Activated CD4-positive, alpha-beta T cell treated with anti-CD3 and anti-CD28 coated beads for 24 hours (primary cell): ENCODE measurements at regions not wholly inside any gene's neighbourhood (a gene's known extent, or its start where the extent isn't known, plus 50 kb on each side); places are given as distances from the start of the nearest gene placed in this dataset.

Experiments
- DNase-seq, 2 donors: peaks; one replicate each; pipeline ENCODE4 v3.0.0-alpha.2; 2020; ENCODE audit warnings: low read depth in 2 of 2

GRCh38 chr9:103919605-103920209 is 174.4 kb upstream of the SMC2 start:
- DNase-seq, result no peak

- no peak for DNase-seq
These were observed 165.7 kb upstream of the SMC2 start for GRCh38 chr9:103928442-103928841.

- no peak for DNase-seq
These were observed 153.0 kb upstream of the SMC2 start for GRCh38 chr9:103941104-103941503.

GRCh38 chr9:103942200-103942599 is 151.9 kb upstream of the SMC2 start:
- DNase-seq, result no peak

GRCh38 chr9:103942651-103943050 is 151.5 kb upstream of the SMC2 start:
- DNase-seq, result no peak

- no peak for DNase-seq
These were observed 145.0 kb upstream of the SMC2 start for GRCh38 chr9:103949096-103949495.

GRCh38 chr9:103977163-103977562 is 116.9 kb upstream of the SMC2 start:
- no peak for DNase-seq

- DNase-seq, result no peak
These were observed 115.7 kb upstream of the SMC2 start for GRCh38 chr9:103978396-103978795.

GRCh38 chr9:103981912-103982311 is 112.2 kb upstream of the SMC2 start:
- DNase-seq, result no peak

GRCh38 chr9:103985077-103985476 is 109.0 kb upstream of the SMC2 start:
- DNase-seq, result no peak

GRCh38 chr9:103988821-103989220 is 105.3 kb upstream of the SMC2 start:
- DNase-seq, result no peak

- no peak for DNase-seq
These were observed 103.8 kb upstream of the SMC2 start for GRCh38 chr9:103990311-103990710.

GRCh38 chr9:103991001-103991400 is 103.1 kb upstream of the SMC2 start:
- DNase-seq, result no peak

- no peak for DNase-seq
These were observed 102.4 kb upstream of the SMC2 start for GRCh38 chr9:103991698-103992097.

- no peak for DNase-seq
These were observed 101.0 kb upstream of the SMC2 start for GRCh38 chr9:103992938-103993579.

- no peak for DNase-seq
These were observed 96.2 kb upstream of the SMC2 start for GRCh38 chr9:103997856-103998370.

GRCh38 chr9:103999375-104000062 is 94.6 kb upstream of the SMC2 start:
- no peak for DNase-seq

- DNase-seq, result no peak
These were observed 84.3 kb upstream of the SMC2 start for GRCh38 chr9:104009826-104010225.

- DNase-seq, result no peak
These were observed 72.0 kb upstream of the SMC2 start for GRCh38 chr9:104022083-104022482.

- no peak for DNase-seq
These were observed 69.0 kb upstream of the SMC2 start for GRCh38 chr9:104025104-104025503.

- DNase-seq, result no peak
These were observed 68.2 kb upstream of the SMC2 start for GRCh38 chr9:104025945-104026344.

GRCh38 chr9:104027295-104027694 is 66.8 kb upstream of the SMC2 start:
- no peak for DNase-seq

- no peak for DNase-seq
These were observed 65.3 kb upstream of the SMC2 start for GRCh38 chr9:104028827-104029226.
